HG03175 (cell line): ENCODE measurements at regions not wholly inside any gene's neighbourhood (a gene's known extent, or its start where the extent isn't known, plus 50 kb on each side); places are given as distances from the start of the nearest gene placed in this dataset.

Experiments used
- ATAC-seq: cut with Tn5 transposase; IDR thresholded peaks from one replicate; pipeline ENCODE4 v1.9.1; 2021; ENCODE audit warnings: mild to moderate bottlenecking, moderate library complexity; ENCODE audit not compliant: unreplicated experiment

DNA sequence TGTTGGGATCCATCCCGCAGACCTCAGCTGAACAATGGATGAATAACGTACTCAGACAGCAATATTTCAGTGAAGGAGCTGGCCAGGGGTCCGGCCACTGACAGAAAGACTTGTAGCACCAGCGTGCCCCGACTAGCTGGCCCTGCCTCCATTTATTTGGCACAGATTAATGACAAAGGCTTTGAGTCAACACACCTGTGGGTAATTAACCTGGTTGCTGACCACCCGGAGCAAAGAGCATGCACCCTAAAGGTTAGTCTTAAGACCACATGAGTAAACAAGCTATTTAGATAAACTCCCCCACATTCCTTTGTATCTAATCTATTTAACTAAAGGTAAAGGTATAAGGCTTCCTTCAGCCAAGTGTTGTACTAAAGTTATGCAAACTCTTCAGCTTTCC lies 868.6 kb downstream of the LRFN5 start:
- no peak for ATAC-seq

DNA sequence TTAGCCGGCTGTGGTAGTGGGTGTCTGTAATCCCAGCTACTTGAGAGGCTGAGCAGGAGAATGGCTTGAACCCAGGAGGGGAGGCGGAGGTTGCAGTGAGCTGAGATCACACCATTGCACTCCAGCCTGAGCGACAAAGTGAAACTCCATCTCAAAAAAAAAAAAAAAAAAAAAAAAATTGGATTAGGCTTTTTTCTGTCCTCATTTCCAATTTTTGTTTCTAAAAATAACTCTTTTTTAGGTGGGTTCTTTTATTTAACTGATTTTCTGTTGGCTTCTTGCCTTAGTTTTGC lies 863.7 kb downstream of the LRFN5 start:
- ATAC-seq, result no peak

GRCh38 chr14:42469637-42470426 lies 863.2 kb downstream of the LRFN5 start:
- ATAC-seq, result no peak

DNA sequence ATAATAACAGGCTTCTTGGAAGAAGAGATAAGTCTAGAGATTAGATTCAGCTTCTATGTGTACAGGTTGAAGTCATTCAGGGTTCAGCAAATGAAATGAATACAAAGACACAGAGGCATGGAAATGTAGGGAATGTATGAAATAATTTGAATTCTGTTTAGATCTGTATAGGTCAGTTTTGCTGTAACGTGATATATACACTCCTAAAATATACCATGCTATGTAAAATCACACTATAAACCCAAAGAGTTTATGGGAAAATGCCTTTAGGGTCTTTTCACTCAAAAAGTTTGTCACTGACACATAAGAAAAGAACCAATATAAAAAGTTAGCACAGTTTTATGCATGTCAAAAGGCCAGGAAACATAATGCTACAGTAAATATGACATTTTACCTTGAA lies 854.0 kb downstream of the LRFN5 start:
- ATAC-seq, result no peak

DNA sequence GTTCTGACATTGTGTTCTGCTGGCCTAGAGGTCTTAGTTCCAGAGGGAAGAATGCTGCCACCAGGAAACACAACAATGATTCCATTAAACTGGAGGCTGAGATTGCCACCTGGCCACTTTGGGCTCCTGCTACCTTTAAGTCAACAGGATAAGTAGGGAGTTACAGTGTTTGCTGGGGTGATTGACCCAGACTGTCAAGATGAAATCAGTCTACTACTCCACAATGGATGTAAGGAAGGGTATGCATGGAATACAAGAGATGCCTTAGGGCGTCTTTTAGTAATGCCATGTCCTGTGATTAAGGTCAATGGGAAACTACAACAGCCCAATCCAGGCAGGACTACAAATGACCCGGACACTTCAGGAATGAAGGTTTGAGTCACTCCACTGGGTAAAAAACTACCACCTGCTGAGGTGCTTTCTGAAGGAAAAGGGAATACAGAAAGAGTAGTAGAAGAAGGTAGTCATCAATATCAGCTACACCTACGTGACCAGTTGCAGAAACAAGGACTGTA lies 852.6 kb downstream of the LRFN5 start:
- ATAC-seq, result no peak

- ATAC-seq, result no peak
These were observed 834.9 kb downstream of the LRFN5 start for GRCh38 chr14:42441615-42442014.

DNA sequence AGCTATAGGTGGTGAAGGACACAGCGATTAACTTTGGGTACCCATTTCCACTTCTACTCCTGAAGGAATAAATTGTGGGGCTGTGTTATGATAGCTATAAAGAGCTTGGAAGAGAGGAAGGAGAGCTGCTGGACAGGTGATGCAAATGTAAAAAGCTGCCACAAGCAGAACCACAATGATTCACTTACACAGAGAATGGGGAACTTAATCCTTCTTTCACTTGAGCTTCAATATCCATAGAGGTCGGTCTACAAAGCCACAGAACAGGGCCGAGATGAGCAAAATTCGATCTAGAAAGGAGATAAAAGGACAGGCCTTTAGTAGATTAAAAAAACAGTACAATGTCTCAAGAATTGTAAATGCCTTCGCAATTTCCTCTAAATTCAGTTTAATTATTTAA lies 831.1 kb downstream of the LRFN5 start:
- no peak for ATAC-seq

DNA sequence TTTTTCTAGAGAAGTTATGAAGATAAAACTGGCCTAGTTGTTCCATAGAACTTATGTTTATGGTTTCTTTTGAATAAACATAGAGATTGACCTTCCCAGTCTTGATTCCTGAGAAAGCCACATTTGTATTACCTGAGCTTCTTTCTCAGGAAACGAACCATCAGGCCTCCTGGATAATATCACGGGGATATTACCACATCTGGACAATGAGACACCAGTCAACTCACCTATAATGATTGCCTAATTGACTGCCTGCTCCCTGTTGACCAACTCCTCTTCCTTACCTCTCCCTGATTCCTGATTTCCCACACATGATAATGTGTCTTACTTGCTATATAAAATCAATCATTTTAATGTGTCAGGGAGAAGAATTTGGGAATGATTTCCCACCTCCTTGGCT lies 822.7 kb downstream of the LRFN5 start:
- ATAC-seq, result no peak

DNA sequence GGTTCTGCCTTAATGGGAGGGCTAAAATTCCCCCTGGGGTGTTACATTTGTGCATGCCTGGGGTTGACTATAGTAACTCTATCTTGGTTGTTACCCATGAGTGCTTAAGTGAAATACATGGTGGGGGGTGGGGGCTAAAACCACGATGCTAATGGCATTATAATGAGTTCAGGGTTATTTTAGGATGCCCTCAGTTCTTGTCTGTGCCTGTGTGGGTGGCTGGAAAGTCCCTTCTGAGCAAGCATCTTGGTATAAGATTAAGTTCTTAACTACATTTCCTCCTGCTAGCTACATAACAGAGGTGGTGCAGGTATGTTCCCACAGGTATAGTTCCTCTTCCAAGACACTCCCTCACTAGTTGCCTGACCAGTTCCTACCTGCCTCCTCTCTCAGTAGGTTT lies 822.3 kb downstream of the LRFN5 start:
- ATAC-seq, result peak; percentile 92

- ATAC-seq, result no peak
These were observed 817.8 kb downstream of the LRFN5 start for GRCh38 chr14:42424501-42424900.

DNA sequence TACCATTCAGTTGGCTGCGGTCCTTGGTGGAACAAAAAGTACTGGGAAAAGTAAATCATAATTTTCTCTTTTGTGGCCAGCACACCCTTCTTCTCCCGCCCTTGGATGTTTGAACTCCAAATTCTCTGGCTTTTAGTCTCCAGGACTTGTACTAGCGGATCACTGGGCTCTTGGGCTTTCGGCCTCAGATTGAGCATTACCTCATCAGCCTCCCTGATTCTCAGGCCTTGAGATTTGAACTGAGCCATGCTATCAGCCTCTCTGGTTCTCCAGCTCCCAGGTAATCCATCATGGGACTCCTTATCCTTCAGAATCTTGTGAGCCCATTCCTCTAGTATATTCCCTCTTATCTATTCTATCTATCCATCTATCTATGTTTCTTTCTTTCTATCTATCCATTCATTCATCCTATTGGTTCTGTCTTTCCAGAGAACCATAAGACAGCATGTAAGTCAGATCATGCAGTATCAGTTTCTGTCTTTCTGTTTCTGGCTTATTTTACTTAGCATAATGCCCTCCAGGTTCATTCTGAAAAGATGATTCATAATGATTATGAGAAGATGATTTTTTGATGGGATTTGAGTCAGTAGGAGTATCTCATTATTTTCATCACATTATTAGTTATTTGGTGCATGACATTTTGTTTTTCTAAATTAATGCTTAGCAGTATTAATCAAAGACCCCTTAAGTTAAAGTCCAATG lies 814.9 kb downstream of the LRFN5 start:
- ATAC-seq, result no peak

GRCh38 chr14:42420071-42420470 lies 813.4 kb downstream of the LRFN5 start:
- ATAC-seq, result no peak

- peak; percentile 50 for ATAC-seq
These were observed 800.5 kb downstream of the LRFN5 start for GRCh38 chr14:42407153-42407552.

GRCh38 chr14:42391146-42391834 lies 784.6 kb downstream of the LRFN5 start:
- peak; percentile 67 for ATAC-seq

GRCh38 chr14:42378880-42379279 lies 772.2 kb downstream of the LRFN5 start:
- ATAC-seq, result no peak

DNA sequence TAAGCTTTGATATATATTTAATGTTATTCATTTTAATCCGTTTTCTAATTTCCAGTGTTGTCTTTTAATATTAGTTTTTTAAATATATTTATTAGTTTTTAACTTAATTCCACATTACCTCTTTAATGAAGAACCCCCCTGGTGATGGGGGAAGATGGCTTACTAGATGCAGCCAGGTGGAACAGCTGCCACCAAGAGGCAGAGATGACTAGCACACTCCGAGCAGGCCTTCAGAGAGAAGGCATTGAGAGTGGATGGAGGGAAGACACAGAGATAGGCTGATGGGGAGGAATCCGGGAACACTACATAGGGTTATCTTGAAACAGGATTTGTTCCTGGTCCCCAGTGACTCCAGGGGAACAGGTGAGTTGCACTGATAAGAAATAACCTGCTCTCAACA lies 771.6 kb downstream of the LRFN5 start:
- no peak for ATAC-seq

- ATAC-seq, result no peak
These were observed 767.7 kb downstream of the LRFN5 start for GRCh38 chr14:42374332-42374731.

DNA sequence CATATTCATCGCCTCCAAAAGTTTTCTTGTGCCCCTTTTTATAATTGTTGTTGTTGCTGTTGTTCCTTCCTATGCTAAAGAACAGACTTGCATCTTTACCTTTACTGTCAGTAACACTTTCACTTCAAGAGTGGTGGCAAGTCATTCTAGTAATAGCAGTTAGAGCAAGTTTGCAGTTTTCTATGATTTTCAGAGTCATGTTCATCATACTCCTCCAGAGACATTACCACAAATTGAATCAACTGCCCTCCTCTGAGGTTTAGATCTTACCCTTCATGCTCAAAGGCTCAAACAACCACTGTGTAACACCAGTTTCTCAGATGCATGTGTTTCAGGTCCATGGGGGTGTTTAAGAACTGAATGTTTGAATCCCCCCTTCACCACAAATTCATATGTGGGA lies 763.4 kb downstream of the LRFN5 start:
- no peak for ATAC-seq

DNA sequence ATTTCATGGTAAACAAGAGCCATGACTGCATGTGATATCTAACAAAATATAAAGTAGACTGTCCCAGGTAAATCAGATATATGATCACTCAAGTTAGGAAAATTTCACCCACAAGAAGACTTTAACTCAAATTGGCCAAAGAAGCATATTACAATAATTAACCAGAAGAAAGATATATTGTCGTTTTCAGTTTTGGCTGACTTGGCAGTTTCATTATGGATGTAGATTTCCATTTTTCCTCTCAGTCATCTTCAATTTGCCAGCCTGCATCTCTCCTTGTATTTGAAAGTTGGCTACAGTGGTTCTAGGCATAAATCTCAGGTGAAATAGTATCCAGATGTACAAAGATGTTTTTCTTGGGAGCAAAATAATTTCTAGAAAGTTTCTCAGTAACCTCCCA lies 761.6 kb downstream of the LRFN5 start:
- ATAC-seq, result no peak

DNA sequence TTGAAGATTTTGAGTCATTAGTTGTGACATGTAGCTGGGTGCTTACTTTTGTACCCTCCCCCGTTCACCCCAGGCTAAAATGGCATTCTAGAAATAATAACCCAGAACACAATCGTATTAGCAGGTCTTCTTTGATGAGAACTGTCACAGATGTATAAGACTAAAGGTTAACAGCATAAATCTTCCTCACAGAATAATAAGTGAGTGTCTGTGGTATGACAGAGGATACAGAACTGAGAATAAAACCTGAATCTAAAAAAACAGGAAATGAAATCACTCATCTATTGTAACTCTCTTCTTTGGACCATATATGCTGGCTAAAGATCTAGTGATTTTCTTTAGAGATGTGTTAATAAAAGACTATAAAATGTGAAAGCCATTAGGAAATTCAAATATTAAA lies 746.6 kb downstream of the LRFN5 start:
- ATAC-seq, result peak; percentile 95

DNA sequence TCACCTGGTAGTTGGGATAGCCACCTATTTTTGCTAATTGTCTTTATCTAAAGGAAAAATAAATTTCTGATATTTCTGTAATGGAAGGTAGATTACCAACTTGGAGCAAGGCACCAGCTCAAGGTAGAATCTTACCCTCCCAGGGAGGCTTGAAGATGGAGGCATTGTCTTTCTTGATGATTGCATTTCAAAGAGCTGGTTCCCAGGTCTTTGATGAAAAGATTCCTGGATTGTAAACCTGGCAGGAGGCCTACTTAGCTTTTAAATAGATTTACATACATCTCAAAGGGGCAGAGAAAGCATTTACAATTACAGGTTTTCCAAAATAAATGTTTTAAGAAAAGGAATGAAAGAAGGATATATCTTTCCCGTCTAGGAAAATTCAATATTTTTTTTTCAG lies 729.2 kb downstream of the LRFN5 start:
- ATAC-seq, result no peak

- ATAC-seq, result no peak
These were observed 728.3 kb downstream of the LRFN5 start for GRCh38 chr14:42334931-42335330.
